ENCODE measurements at regions not wholly inside any gene's neighbourhood (a gene's known extent, or its start where the extent isn't known, plus 50 kb on each side); places are given as distances from the start of the nearest gene placed in this dataset.

- no peak for DNase-seq (ENCODE audit: low spot score)
- H3K27ac Mint-ChIP-seq (ENCODE audit: unreplicated experiment) = no peak overlapping the region
- H3K4me1 Mint-ChIP-seq (ENCODE audit: unreplicated experiment) = no peaks in the 10 kb centered on the region
- no peak overlapping the region for H3K4me3 Mint-ChIP-seq (ENCODE audit: unreplicated experiment)
- TF ChIP-seq CTCF (IDR thresholded peaks at IDR 0.05; ENCODE audit: unreplicated experiment) = no peak
- no peaks in the 10 kb centered on the region for H3K36me3 Mint-ChIP-seq (ENCODE audit: low read depth, unreplicated experiment)
- peaks cover 2% of the 10 kb centered on the region for H3K27me3 Mint-ChIP-seq (ENCODE audit: unreplicated experiment)
- peaks cover 8% of the 10 kb centered on the region for H3K9me3 Mint-ChIP-seq (ENCODE audit: unreplicated experiment)
These were observed 709.8 kb downstream of the METTL4 start for GRCh38 chr18:1861473-1861872.

- no peak for TF ChIP-seq CTCF (IDR thresholded peaks at IDR 0.05; ENCODE audit: unreplicated experiment)
These were observed 705.4 kb downstream of the METTL4 start for GRCh38 chr18:1865869-1866268.

GRCh38 chr18:1872274-1872673 lies 699.0 kb downstream of the METTL4 start:
- H3K9me3 Mint-ChIP-seq (ENCODE audit: unreplicated experiment) = no peaks in the 10 kb centered on the region
- H3K27me3 Mint-ChIP-seq (ENCODE audit: unreplicated experiment) = no peaks in the 10 kb centered on the region
- no peak for DNase-seq (ENCODE audit: low spot score)
- H3K4me1 Mint-ChIP-seq (ENCODE audit: unreplicated experiment) = no peaks in the 10 kb centered on the region
- H3K36me3 Mint-ChIP-seq (ENCODE audit: low read depth, unreplicated experiment) = no peaks in the 10 kb centered on the region
- TF ChIP-seq CTCF (IDR thresholded peaks at IDR 0.05; ENCODE audit: unreplicated experiment) = no peak
- no peak overlapping the region for H3K27ac Mint-ChIP-seq (ENCODE audit: unreplicated experiment)
- no peak overlapping the region for H3K4me3 Mint-ChIP-seq (ENCODE audit: unreplicated experiment)

More at GRCh38 chr18:1865869-1866268, 705.4 kb downstream of the METTL4 start:
- no peaks in the 10 kb centered on the region for H3K9me3 Mint-ChIP-seq (ENCODE audit: unreplicated experiment)
- no peak overlapping the region for H3K4me3 Mint-ChIP-seq (ENCODE audit: unreplicated experiment)
- peaks cover 2% of the 10 kb centered on the region for H3K27me3 Mint-ChIP-seq (ENCODE audit: unreplicated experiment)
- DNase-seq (ENCODE audit: low spot score) = no peak
- H3K4me1 Mint-ChIP-seq (ENCODE audit: unreplicated experiment) = no peaks in the 10 kb centered on the region
- H3K27ac Mint-ChIP-seq (ENCODE audit: unreplicated experiment) = no peak overlapping the region
- no peaks in the 10 kb centered on the region for H3K36me3 Mint-ChIP-seq (ENCODE audit: low read depth, unreplicated experiment)

DNA sequence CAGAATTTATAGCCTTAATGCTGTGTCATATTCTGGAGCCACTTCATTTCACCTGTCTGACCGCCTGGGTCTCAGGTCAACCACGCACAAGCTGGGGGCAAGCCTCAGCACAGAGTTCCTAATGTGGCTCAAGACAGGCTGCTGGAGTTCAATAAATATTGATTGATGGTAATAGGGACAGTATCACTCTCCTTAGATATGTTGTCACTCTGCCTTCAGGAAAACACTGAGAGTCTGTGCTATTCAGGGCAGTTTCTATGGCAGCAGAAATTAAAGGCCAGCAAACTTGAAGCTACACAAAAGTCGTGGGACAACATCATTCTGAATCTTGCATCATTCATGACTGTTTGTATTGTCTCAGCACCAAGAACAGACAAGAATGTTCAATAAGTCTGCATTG lies 696.1 kb downstream of the METTL4 start:
- Mint-ChIP-seq H3K36me3 (ENCODE audit: low read depth, unreplicated experiment) (no peaks in the 10 kb centered on the region), H3K27me3 (ENCODE audit: unreplicated experiment) (no peaks in the 10 kb centered on the region), H3K4me3 (ENCODE audit: unreplicated experiment) (no peak overlapping the region), H3K27ac (ENCODE audit: unreplicated experiment) (no peak overlapping the region), H3K4me1 (ENCODE audit: unreplicated experiment) (no peaks in the 10 kb centered on the region), H3K9me3 (ENCODE audit: unreplicated experiment) (no peaks in the 10 kb centered on the region)
- no peak for TF ChIP-seq CTCF (IDR thresholded peaks at IDR 0.05; ENCODE audit: unreplicated experiment)
- no peak for DNase-seq (ENCODE audit: low spot score)

GRCh38 chr18:1884623-1885022 lies 686.7 kb downstream of the METTL4 start:
- no peaks in the 10 kb centered on the region for H3K27me3 Mint-ChIP-seq (ENCODE audit: unreplicated experiment)
- DNase-seq (ENCODE audit: low spot score) = no peak
- no peak for TF ChIP-seq CTCF (IDR thresholded peaks at IDR 0.05; ENCODE audit: unreplicated experiment)
- H3K9me3 Mint-ChIP-seq (ENCODE audit: unreplicated experiment) = no peaks in the 10 kb centered on the region
- no peaks in the 10 kb centered on the region for H3K36me3 Mint-ChIP-seq (ENCODE audit: low read depth, unreplicated experiment)
- no peaks in the 10 kb centered on the region for H3K4me1 Mint-ChIP-seq (ENCODE audit: unreplicated experiment)
- no peak overlapping the region for H3K4me3 Mint-ChIP-seq (ENCODE audit: unreplicated experiment)
- no peak overlapping the region for H3K27ac Mint-ChIP-seq (ENCODE audit: unreplicated experiment)
